Activated CD4-positive, alpha-beta memory T cell treated with anti-CD3 and anti-CD28 coated beads for 36 hours (primary cell): ENCODE measurements at regions not wholly inside any gene's neighbourhood (a gene's known extent, or its start where the extent isn't known, plus 50 kb on each side); places are given as distances from the start of the nearest gene placed in this dataset.

Source experiments
- CTCF ChIA-PET: fragments of 350-600 bp; sonication (Branson Sonifier 250); formaldehyde crosslinking; loops from one replicate; lab custom pipeline; 2021; ENCODE audit warnings: antibody characterized with exemption, inconsistent platforms; lab: Charles Lee
- POLR2A ChIA-PET: fragments of 350-600 bp; sonication (Branson Sonifier 250); formaldehyde crosslinking; loops from one replicate; lab custom pipeline; 2021; ENCODE audit warnings: antibody characterized with exemption; lab: Charles Lee
- DNase-seq: peaks from one replicate; pipeline ENCODE4 v3.0.0-alpha.2; 2020
- H3K27ac Mint-ChIP-seq: one replicate; pipeline ENCODE4 v1.8.0; 2021; ENCODE audit warnings: mixed read lengths
- H3K27me3 Mint-ChIP-seq: one replicate; pipeline ENCODE4 v1.8.0; 2021; ENCODE audit warnings: mixed read lengths
- H3K36me3 Mint-ChIP-seq: one replicate; pipeline ENCODE4 v1.8.0; 2021; ENCODE audit warnings: mixed read lengths
- H3K4me1 Mint-ChIP-seq: one replicate; pipeline ENCODE4 v1.8.0; 2021; ENCODE audit warnings: low read depth, mixed read lengths
- H3K4me3 Mint-ChIP-seq: one replicate; pipeline ENCODE4 v1.8.0; 2021; ENCODE audit warnings: mild to moderate bottlenecking, mixed read lengths
- H3K9me3 Mint-ChIP-seq: one replicate; pipeline ENCODE4 v1.8.0; 2021; ENCODE audit warnings: mixed read lengths
- intact Hi-C: fragments of 100-400 bp; cut with micrococcal nuclease; formaldehyde crosslinking; loops from one replicate; pipeline ENCODE4 v1.15.1; 2023

DNA sequence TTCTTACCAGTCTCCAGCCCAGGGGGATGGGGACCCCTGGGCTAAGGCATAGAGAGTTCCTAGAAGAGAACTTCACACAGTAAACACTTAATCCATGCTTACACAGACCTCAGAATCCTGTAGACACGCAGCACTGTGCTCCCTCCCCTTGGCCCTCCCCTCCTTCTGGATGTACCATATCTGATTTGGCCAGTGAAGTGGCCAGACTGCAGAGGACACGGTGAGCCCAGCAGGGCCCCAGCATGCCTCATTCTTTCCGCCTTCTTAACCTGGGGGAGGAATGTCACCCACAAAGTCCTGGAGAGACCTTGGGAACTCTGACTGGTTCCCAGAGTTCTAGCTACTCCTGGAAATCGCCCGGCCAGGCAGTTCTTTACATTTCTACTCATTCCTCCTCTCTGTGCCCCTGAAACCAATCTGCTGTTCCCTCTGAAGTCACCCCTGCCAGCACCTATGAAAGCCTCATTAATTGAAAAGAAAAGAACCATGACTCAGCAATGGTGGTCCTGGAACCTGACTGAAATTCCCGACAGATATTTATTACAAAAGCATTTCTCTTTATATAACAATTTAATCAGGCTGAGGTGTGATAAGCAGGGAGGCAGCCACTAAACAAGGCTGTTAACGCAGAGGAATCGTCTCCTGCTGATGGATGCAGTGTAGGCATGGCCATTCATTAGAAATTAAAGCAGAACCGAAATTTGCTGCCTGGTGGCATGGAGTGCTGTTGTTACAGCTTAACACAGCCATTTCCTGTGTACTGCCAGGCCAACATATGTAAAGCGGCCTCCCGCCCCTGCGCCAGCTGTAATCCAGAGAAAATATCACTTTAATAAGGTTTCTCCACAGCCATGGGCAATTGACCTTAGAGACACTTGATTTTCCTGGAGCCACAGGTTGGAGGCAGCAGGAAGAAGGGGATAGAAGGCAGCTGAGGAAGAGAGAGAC lies 74.6 kb upstream of the KCND3 start:
- Mint-ChIP-seq H3K27ac (no peak overlapping the region), H3K36me3 (no peaks in the 10 kb centered on the region), H3K4me3 (no peak overlapping the region), H3K27me3 (peaks cover 15% of the 10 kb centered on the region), H3K9me3 (no peaks in the 10 kb centered on the region), H3K4me1 (peaks cover 4% of the 10 kb centered on the region)
- ChIA-PET POLR2A (no interaction called here), CTCF (no interaction called here)
- DNase-seq, result no peak
- intact Hi-C loops, result no loop called here

DNA sequence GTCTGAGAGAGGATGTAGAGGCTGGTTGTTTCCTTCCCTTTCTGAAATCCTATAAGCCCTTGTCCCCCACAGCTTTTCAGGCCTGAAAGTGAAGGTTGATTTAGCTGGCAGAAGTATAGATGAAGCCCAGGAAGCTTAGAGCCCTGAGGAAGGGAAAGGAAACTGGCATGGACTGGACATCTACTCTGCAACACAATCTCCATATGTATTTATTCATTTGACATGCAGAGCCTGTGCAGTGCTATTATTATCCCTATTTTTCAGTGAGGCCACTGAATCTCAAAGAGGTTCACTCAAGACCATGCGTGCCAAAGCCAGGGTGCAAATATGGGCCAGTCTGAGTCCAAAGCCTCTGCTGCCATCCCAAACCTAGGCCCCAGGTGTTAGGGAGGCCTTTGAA lies 78.5 kb upstream of the KCND3 start:
- no peak for DNase-seq
- no peak overlapping the region for H3K4me3 Mint-ChIP-seq
- no peaks in the 10 kb centered on the region for H3K36me3 Mint-ChIP-seq
- H3K27ac Mint-ChIP-seq, result no peak overlapping the region
- POLR2A ChIA-PET, result no interaction called here
- peaks cover 15% of the 10 kb centered on the region for H3K27me3 Mint-ChIP-seq
- H3K9me3 Mint-ChIP-seq, result no peaks in the 10 kb centered on the region
- H3K4me1 Mint-ChIP-seq, result no peaks in the 10 kb centered on the region
- intact Hi-C loops, result no loop called here
- CTCF ChIA-PET, result no interaction called here

DNA sequence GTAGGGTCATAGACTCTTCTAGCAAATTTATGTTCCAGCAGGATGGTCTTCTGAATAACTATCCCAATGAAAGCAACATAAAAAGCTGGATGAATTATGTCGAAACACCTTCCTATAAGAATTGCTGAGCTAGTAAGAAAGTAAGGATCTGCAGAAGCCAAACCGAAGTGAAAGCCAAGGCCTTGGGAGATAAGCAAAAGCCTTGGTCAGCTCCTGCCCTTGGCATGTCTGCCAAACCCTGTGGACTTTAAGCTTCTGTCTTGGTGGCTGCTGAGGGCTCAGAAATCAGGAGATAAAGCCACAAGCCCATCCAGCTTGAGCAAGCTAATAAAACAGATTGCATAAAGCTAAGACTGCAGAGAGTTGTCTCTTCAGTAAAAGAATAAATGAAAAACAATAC lies 81.2 kb upstream of the KCND3 start:
- CTCF ChIA-PET, result no interaction called here
- POLR2A ChIA-PET, result no interaction called here
- H3K27ac Mint-ChIP-seq, result no peak overlapping the region
- peaks cover 8% of the 10 kb centered on the region for H3K27me3 Mint-ChIP-seq
- H3K36me3 Mint-ChIP-seq, result no peaks in the 10 kb centered on the region
- no peak overlapping the region for H3K4me3 Mint-ChIP-seq
- DNase-seq, result no peak
- no peaks in the 10 kb centered on the region for H3K4me1 Mint-ChIP-seq
- H3K9me3 Mint-ChIP-seq, result no peaks in the 10 kb centered on the region
- intact Hi-C loops, result no loop called here

DNA sequence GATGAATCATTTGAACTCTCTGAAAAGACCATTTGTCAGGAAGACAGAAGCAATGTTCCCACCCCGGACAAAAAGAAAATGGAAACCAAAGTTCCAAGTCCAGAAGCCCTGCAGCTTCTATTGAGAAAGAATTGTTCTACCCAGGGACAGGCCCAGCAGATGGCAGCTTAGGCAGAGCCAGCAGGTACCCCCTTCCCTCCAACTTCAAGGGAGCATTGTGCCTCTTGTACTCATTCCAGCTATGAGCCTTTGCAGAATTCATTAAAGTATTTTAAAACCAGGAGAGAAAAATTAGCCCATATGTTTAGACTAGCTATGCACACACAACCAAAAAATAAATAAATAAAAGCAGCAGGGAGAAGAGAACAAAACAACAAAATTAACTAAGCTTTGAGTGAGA lies 85.2 kb upstream of the KCND3 start:
- Mint-ChIP-seq H3K4me3 (no peak overlapping the region), H3K4me1 (no peaks in the 10 kb centered on the region), H3K27ac (no peak overlapping the region), H3K9me3 (no peaks in the 10 kb centered on the region), H3K36me3 (no peaks in the 10 kb centered on the region), H3K27me3 (peaks cover 8% of the 10 kb centered on the region)
- ChIA-PET POLR2A (no interaction called here), CTCF (no interaction called here)
- intact Hi-C loops, result no loop called here
- DNase-seq, result no peak

DNA sequence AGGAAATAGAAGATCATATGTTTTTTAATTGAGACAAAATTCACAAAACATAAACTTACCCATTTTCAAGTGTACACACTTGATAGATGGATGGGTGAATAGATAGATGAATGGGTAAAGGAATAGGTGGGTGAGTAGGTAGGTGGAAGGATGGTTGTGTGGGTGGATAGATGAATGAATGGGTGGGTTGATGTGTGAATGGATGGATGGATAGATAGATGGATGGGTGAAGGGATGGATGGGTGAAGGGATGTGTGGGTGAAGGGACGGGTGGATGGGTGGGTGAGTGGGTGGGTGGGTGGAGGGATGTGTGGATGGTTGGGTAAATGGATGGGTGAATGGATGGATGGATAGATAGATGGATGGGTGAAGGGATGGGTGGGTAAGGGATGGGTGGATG lies 86.1 kb upstream of the KCND3 start:
- Mint-ChIP-seq H3K27ac (no peak overlapping the region), H3K4me3 (no peak overlapping the region), H3K27me3 (peaks cover 2% of the 10 kb centered on the region), H3K4me1 (no peaks in the 10 kb centered on the region), H3K36me3 (no peaks in the 10 kb centered on the region), H3K9me3 (no peaks in the 10 kb centered on the region)
- POLR2A ChIA-PET, result no interaction called here
- DNase-seq, result no peak
- intact Hi-C loops, result no loop called here
- CTCF ChIA-PET, result no interaction called here

DNA sequence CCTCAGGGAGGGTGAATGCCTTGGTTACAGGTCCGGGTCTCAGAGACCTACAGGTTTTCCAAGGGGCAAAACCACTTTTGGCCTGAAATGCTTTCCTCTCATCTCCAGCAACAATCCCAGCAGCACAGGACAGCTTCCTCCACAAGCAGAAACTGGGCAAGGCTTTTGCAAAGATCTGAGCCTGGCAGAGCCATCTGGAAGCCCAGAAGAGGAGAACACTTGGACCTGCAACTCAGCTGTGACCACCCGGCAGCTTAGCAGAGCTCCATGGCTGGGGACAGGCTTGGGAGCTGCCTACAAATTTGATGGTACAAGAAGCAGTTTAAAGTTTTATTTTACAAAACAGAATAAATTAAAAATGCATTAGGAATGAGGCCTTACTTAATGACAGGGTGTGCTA lies 90.0 kb upstream of the KCND3 start:
- ChIA-PET CTCF (interaction anchor here (0.7 kb wide), 1 partner anchor 11 kb away, joined by 4 read pairs; no protein-coding TSS in a partner anchor), POLR2A (no interaction called here)
- H3K9me3 Mint-ChIP-seq, result no peaks in the 10 kb centered on the region
- DNase-seq, result no peak
- H3K4me1 Mint-ChIP-seq, result no peaks in the 10 kb centered on the region
- intact Hi-C loops, result no loop called here
- no peaks in the 10 kb centered on the region for H3K36me3 Mint-ChIP-seq
- peaks cover 9% of the 10 kb centered on the region for H3K27me3 Mint-ChIP-seq
- H3K27ac Mint-ChIP-seq, result no peak overlapping the region
- H3K4me3 Mint-ChIP-seq, result no peak overlapping the region

DNA sequence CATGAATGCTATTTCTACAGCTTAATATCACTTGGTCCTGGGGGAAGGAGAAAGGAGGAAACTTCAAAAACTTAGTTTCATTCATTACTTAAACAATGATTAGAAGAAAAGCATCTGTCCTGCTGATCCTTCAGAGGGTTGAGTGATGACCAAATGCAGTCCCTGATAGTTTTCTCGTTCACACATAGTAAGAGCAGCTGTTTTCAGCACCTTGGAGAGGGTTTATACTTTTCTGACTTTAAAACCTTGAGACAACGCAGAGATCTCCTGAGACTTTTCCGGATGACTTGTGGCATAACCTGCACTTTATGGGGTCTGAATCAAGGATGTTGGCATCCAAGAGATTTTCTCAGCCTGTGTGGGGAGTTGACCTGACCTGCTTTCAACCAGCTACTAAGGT lies 94.0 kb upstream of the KCND3 start:
- H3K27ac Mint-ChIP-seq, result no peak overlapping the region
- no peaks in the 10 kb centered on the region for H3K36me3 Mint-ChIP-seq
- no peak overlapping the region for H3K4me3 Mint-ChIP-seq
- no peak for DNase-seq
- ChIA-PET POLR2A (no interaction called here), CTCF (interaction anchor here (0.8 kb wide), 1 partner anchor 253 kb away, joined by 3 read pairs; no protein-coding TSS in a partner anchor)
- no peaks in the 10 kb centered on the region for H3K4me1 Mint-ChIP-seq
- peaks cover 16% of the 10 kb centered on the region for H3K27me3 Mint-ChIP-seq
- no peaks in the 10 kb centered on the region for H3K9me3 Mint-ChIP-seq
- intact Hi-C loops, result no loop called here

DNA sequence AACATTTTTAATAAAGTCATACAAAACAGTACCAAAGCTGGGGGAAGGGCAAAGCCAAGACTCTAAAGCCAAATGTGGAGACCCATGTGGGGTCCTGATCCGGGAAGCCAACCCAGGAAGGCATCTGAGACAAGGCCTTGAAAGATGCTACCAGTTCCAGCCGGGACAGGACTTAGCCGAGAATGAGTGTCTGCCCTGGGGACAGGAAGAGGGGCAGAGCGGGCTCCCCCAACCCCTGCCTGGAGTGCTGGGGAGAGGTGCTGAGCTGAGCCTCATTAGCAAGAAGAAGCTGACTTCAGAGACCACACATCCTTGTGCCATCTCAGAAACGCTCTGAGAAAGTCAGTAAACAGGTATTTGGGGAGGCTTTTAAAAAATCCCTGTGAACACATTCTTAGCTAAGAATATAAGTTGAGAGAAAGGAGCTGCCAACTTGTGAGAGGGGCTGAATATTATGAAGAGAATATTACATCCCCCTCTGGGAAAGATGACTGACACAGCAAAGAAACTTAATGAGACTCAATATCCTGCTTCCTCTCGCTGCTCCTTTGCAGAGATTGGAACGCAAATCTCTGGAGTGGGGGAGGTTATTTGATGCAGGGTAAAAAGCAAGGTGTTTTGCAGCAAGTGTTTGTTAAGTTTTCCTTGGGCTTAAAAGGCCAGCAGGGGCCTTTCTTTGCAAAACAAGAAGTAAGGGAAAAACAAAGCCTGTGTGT lies 103.3 kb upstream of the KCND3 start:
- H3K27ac Mint-ChIP-seq, result no peak overlapping the region
- no peaks in the 10 kb centered on the region for H3K9me3 Mint-ChIP-seq
- no peak for DNase-seq
- no peaks in the 10 kb centered on the region for H3K4me1 Mint-ChIP-seq
- H3K27me3 Mint-ChIP-seq, result peaks cover 36% of the 10 kb centered on the region
- CTCF ChIA-PET, result no interaction called here
- POLR2A ChIA-PET, result no interaction called here
- H3K4me3 Mint-ChIP-seq, result no peak overlapping the region
- intact Hi-C loops, result no loop called here
- H3K36me3 Mint-ChIP-seq, result no peaks in the 10 kb centered on the region

DNA sequence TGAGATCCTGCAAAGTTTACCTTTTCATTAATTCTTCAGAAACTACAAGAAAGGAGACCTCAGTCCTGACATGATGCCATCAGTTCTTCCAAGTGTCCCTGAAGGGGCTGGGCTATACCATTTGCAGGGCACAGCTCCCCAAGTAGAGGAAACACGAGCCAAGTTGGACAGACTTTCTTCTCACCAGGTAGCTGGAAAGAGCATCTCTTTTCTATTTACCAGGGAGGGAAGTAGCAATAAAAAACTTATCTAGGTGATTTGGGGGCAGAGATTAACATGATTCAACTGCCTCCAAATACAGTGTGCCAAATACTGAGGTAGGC lies 103.9 kb upstream of the KCND3 start:
- H3K36me3 Mint-ChIP-seq, result no peaks in the 10 kb centered on the region

DNA sequence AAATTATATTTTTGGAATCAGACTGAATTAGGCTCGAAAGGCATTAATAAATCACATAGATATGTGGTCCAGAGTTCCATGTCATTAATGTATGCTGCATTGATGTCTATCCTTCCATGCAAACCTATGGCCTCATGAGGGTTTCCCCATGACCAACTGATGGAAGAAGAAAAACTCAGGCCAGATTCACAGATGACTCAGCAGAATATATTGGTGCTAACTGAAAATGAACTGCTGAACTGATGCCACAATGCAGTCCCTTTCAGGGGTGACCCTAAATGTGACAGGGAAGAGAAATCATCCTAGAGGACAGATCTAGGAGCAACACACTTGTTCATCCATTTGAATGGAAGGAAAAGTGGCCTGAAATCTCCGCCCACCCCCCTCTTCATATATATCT lies 110.5 kb upstream of the KCND3 start:
- intact Hi-C loops, result no loop called here
- Mint-ChIP-seq H3K27me3 (peaks cover 12% of the 10 kb centered on the region), H3K36me3 (no peaks in the 10 kb centered on the region), H3K4me3 (no peak overlapping the region), H3K9me3 (no peaks in the 10 kb centered on the region), H3K4me1 (no peaks in the 10 kb centered on the region), H3K27ac (no peak overlapping the region)
- CTCF ChIA-PET, result no interaction called here
- POLR2A ChIA-PET, result no interaction called here
- DNase-seq, result no peak

More for the DNA sequence above, 103.9 kb upstream of the KCND3 start:
- ChIA-PET CTCF (no interaction called here), POLR2A (no interaction called here)
- H3K4me1 Mint-ChIP-seq, result no peaks in the 10 kb centered on the region
- DNase-seq, result no peak
- H3K27me3 Mint-ChIP-seq, result peaks cover 33% of the 10 kb centered on the region
- no peaks in the 10 kb centered on the region for H3K9me3 Mint-ChIP-seq
- H3K4me3 Mint-ChIP-seq, result no peak overlapping the region
- H3K27ac Mint-ChIP-seq, result no peak overlapping the region
- intact Hi-C loops, result no loop called here

DNA sequence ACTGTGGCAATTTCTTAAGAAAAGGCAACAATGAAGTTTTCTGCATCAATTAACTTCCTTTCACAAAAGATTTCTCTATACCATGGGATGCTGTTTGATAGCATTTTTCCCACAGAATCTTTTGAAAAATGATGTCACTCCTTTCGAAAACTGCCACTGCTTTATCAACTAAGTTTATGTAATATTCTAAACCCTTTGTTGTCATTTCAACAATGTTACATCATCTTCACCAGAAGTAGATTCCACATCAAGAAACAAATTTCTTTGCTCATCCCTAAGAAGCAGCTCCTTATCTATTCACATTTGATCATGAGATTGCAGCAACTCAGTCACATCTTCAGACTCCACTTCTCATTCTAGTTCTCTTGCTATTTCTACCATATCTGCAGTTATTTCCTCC lies 116.1 kb upstream of the KCND3 start:
- Mint-ChIP-seq H3K27me3 (peaks cover 8% of the 10 kb centered on the region), H3K4me3 (no peak overlapping the region), H3K27ac (no peak overlapping the region), H3K9me3 (no peaks in the 10 kb centered on the region), H3K4me1 (no peaks in the 10 kb centered on the region), H3K36me3 (no peaks in the 10 kb centered on the region)
- POLR2A ChIA-PET, result no interaction called here
- intact Hi-C loops, result no loop called here
- CTCF ChIA-PET, result no interaction called here
- DNase-seq, result no peak

DNA sequence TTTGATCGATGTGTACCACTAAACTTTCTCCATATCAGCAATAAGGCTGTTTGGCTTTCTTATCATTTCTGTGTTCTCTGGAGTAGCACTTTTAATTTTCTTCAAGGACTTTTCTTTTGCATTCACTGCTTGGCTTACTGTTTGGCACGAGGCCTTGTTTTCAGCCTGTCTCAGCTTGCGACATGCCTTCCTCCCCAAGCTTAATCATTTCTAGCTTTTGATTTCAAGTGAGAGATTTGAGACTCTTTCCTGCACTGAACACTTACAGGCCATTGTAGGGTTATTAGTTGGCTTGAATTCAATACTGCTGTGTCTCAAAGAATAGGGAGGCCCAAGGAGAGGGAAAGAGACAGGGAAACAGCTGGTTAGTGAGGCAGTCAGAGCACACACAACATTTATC lies 120.6 kb upstream of the KCND3 start:
- H3K4me3 Mint-ChIP-seq, result no peak overlapping the region
- no peaks in the 10 kb centered on the region for H3K36me3 Mint-ChIP-seq
- intact Hi-C loops, result no loop called here
- H3K4me1 Mint-ChIP-seq, result no peaks in the 10 kb centered on the region
- CTCF ChIA-PET, result no interaction called here
- no peaks in the 10 kb centered on the region for H3K9me3 Mint-ChIP-seq
- no peak overlapping the region for H3K27ac Mint-ChIP-seq
- POLR2A ChIA-PET, result no interaction called here
- DNase-seq, result no peak
- H3K27me3 Mint-ChIP-seq, result peaks cover 10% of the 10 kb centered on the region

DNA sequence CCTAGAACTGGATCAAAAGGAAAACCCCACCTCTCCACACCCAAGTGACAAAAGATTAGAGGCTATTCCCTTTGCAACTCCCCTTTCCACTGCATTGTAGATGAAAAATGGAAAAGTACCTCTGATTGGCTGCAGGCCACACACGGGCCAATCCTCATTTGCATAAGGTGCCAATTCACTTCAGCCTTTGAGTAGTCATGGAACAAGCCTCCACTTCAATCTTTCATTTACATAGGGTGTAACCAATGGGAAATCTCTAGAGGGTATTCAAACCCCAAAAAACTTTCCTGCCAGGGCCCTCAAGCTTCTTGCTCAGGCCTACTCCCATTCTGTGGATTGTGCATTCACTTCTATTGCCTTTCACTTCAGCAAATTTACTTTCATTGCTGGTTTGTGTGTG lies 122.3 kb upstream of the KCND3 start:
- H3K4me3 Mint-ChIP-seq, result no peak overlapping the region
- H3K9me3 Mint-ChIP-seq, result no peaks in the 10 kb centered on the region
- peaks cover 10% of the 10 kb centered on the region for H3K27me3 Mint-ChIP-seq
- ChIA-PET CTCF (no interaction called here), POLR2A (no interaction called here)
- no peaks in the 10 kb centered on the region for H3K36me3 Mint-ChIP-seq
- no peak for DNase-seq
- intact Hi-C loops, result no loop called here
- H3K27ac Mint-ChIP-seq, result no peak overlapping the region
- H3K4me1 Mint-ChIP-seq, result no peaks in the 10 kb centered on the region
